Mammary epithelial cell (primary cell): ENCODE measurements at regions not wholly inside any gene's neighbourhood (a gene's known extent, or its start where the extent isn't known, plus 50 kb on each side); places are given as distances from the start of the nearest gene placed in this dataset.

Experiments used
- EZH2 ChIP-seq: IDR thresholded peaks from 2 replicates; pipeline ENCODE4 v1.6.1; 2012; ENCODE audit warnings: low read length, inconsistent platforms, borderline replicate concordance
- TF ChIP-seq, protein P1 (sequence below), 2 donors: IDR thresholded peaks in 1 of 2; conservative IDR thresholded peaks in 1 of 2; 2 replicates each; pipeline ENCODE4 v1.5.1; 2011 to 2012; ENCODE audit warnings: inconsistent platforms in 2 of 2, low read length in 2 of 2, mild to moderate bottlenecking in 2 of 2, control low read depth in 1 of 2, low read depth in 1 of 2; ENCODE audit not compliant: insufficient read depth in 1 of 2; ENCODE audit errors: extremely low read depth in 1 of 2

DNA sequence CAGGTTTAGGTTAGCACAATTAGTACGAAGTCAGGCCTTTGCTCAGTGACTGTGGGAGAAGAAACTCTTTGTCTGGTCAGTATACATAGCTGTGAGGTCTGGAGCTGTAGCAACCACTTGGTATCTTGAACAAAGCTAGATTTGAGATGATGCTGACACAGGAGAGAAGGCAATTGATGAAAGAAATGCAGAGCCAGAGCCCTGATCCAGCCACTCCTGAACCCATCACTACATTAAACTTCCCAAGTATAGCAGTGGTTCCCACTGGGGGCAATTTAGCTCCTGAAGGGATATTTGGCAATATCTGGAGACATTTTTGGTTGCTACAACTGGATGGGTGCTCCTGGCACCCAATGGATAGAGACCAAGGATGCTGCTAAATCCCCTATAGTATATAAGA lies 143.9 kb upstream of the SPRED2 start:
- TF ChIP-seq, protein P1, sequence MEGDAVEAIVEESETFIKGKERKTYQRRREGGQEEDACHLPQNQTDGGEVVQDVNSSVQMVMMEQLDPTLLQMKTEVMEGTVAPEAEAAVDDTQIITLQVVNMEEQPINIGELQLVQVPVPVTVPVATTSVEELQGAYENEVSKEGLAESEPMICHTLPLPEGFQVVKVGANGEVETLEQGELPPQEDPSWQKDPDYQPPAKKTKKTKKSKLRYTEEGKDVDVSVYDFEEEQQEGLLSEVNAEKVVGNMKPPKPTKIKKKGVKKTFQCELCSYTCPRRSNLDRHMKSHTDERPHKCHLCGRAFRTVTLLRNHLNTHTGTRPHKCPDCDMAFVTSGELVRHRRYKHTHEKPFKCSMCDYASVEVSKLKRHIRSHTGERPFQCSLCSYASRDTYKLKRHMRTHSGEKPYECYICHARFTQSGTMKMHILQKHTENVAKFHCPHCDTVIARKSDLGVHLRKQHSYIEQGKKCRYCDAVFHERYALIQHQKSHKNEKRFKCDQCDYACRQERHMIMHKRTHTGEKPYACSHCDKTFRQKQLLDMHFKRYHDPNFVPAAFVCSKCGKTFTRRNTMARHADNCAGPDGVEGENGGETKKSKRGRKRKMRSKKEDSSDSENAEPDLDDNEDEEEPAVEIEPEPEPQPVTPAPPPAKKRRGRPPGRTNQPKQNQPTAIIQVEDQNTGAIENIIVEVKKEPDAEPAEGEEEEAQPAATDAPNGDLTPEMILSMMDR (conservative IDR thresholded peaks at IDR 0.05 in 1 of 2, IDR thresholded peaks at IDR 0.05 in 1 of 2; ENCODE audit: extremely low read depth in 1 of 2, insufficient read depth in 1 of 2, low read depth in 1 of 2, low read length in 2 of 2): no peak
- TF ChIP-seq EZH2: no peak
